Esophagus muscularis mucosa (tissue), 4 donors: ENCODE measurements at regions not wholly inside any gene's neighbourhood (a gene's known extent, or its start where the extent isn't known, plus 50 kb on each side); places are given as distances from the start of the nearest gene placed in this dataset.

Experiments used
- DNase-seq: peaks from one replicate; pipeline ENCODE4 v3.0.0-alpha.2; 2017; ENCODE audit errors: extremely low spot score
- H3K27ac ChIP-seq, 4 donors: fragments of 200-600 bp; sonication (generic); replicated peaks in 1 of 4; 1 replicate in 3 of 4; 2 replicates in 1 of 4; pipeline ENCODE4 v1.5.1; 2016 to 2019; ENCODE audit warnings: mild to moderate bottlenecking in 1 of 4
- H3K27me3 ChIP-seq, 4 donors: fragments of 200-600 bp; sonication (generic); one replicate each; pipeline versions ENCODE4 v1.5.1 to v1.6.0; 2016 to 2019
- H3K36me3 ChIP-seq, 4 donors: fragments of 200-600 bp; sonication (generic); one replicate each; pipeline ENCODE4 v1.5.1; 2016 to 2019
- H3K4me1 ChIP-seq, 4 donors: fragments of 200-600 bp; sonication (generic); one replicate each; pipeline ENCODE4 v1.5.1; 2016 to 2019
- H3K4me3 ChIP-seq, 4 donors: fragments of 200-600 bp; sonication (generic); 1 replicate in 2 of 4; 2 replicates in 2 of 4; pipeline ENCODE4 v1.5.1; 2016 to 2019; ENCODE audit warnings: mild to moderate bottlenecking in 4 of 4, moderate library complexity in 1 of 4
- H3K9me3 ChIP-seq, 4 donors: fragments of 200-600 bp; sonication (generic); 1 replicate in 3 of 4; 2 replicates in 1 of 4; pipeline ENCODE4 v1.5.1; 2016 to 2019
- EP300 ChIP-seq: sonication (generic); formaldehyde crosslinking; IDR thresholded peaks from one replicate; pipeline ENCODE4 v1.6.1; 2017; ENCODE audit warnings: antibody characterized with exemption
- POLR2A ChIP-seq: fragments of 450-650 bp; IDR thresholded peaks from one replicate; pipeline ENCODE4 v1.6.1; 2017; ENCODE audit warnings: antibody characterized with exemption, moderate library complexity, mild to moderate bottlenecking, low read depth
- POLR2AphosphoS5 ChIP-seq, 2 donors: sonication (generic); formaldehyde crosslinking; IDR thresholded peaks; one replicate each; pipeline ENCODE4 v1.6.1; 2017; ENCODE audit warnings: antibody characterized with exemption in 2 of 2
- WGBS: methylation state at CpG from one replicate; pipeline ENCODE4 v1.1.5; 2018; 5-methylcytosine and 5-hydroxymethylcytosine counted together
- intact Hi-C: fragments of 100-400 bp; cut with DNase I; formaldehyde crosslinking; loops from one replicate; pipeline ENCODE4 v1.15.1; 2023
- TF ChIP-seq, protein P1 (sequence below), 3 experiments: fragments of 200-600 bp in 2 of 3; fragments of 450-650 bp in 1 of 3; sonication (generic) in 2 of 3; IDR thresholded peaks; one replicate each; pipeline ENCODE4 v1.5.1; 2017 to 2019; ENCODE audit warnings: antibody characterized with exemption in 3 of 3, mild to moderate bottlenecking in 2 of 3, moderate library complexity in 1 of 3

DNA sequence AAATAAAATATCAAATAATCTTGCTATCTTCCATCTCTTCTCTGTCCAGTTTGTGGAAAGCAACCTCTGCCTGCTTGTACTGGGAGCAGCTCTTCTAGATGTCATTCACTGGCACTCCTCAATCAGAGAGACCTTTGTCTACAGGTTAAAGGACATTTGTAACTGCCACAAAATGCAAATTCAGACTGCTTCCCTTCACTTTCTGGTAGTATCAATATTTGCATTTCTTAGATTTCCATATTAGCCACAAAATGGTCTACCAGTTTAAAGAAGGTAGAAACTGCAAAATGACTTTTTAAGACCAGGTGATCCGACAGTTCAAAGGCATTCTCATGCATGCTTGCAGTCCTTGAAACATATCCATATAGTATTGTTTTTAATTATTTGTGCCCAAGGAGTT, 51.7 kb upstream of the RCN1 start:
- Histone ChIP-seq H3K27me3 (no peaks in the 10 kb centered on the region), H3K4me1 (no peaks in the 10 kb centered on the region), H3K9me3 (no peaks in the 10 kb centered on the region), H3K36me3 (no peaks in the 10 kb centered on the region), H3K27ac (no peak overlapping the region), H3K4me3 (no peak overlapping the region)
- DNase-seq, result no peak
- TF ChIP-seq POLR2A (no peak), POLR2AphosphoS5 (IDR thresholded peaks at IDR 0.05) (no peak), EP300 (no peak)
- TF ChIP-seq, protein P1, sequence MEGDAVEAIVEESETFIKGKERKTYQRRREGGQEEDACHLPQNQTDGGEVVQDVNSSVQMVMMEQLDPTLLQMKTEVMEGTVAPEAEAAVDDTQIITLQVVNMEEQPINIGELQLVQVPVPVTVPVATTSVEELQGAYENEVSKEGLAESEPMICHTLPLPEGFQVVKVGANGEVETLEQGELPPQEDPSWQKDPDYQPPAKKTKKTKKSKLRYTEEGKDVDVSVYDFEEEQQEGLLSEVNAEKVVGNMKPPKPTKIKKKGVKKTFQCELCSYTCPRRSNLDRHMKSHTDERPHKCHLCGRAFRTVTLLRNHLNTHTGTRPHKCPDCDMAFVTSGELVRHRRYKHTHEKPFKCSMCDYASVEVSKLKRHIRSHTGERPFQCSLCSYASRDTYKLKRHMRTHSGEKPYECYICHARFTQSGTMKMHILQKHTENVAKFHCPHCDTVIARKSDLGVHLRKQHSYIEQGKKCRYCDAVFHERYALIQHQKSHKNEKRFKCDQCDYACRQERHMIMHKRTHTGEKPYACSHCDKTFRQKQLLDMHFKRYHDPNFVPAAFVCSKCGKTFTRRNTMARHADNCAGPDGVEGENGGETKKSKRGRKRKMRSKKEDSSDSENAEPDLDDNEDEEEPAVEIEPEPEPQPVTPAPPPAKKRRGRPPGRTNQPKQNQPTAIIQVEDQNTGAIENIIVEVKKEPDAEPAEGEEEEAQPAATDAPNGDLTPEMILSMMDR (IDR thresholded peaks at IDR 0.05), result no peak
- intact Hi-C loops, result no loop called here
- WGBS, result 91% methylated on average over 1 of the region's 1 CpG

DNA sequence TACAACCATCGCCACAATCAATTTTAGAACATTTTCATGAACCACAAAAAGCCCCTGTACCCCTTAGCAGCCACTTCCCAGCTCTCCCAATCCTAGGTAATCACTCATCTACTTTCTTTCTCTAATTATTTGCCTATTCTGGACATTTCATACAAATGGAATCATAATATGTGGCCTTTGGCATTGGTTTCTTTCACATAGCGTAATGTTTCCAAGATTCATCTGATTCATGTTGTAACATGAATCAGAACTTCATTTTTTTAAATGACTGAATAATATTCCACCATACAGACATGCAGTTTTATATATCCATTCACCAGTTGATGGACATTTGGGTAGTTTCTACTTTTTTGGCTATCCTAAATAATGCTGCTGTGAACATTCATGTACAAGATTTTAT, 56.2 kb upstream of the RCN1 start:
- Histone ChIP-seq H3K9me3 (no peaks in the 10 kb centered on the region), H3K4me1 (no peaks in the 10 kb centered on the region), H3K27me3 (peaks cover 0 to 4% (median 0%) of the 10 kb centered on the region in 4 donors), H3K36me3 (no peaks in the 10 kb centered on the region), H3K27ac (no peak overlapping the region), H3K4me3 (no peak overlapping the region)
- TF ChIP-seq POLR2A, result no peak
- TF ChIP-seq POLR2AphosphoS5 (IDR thresholded peaks at IDR 0.05), result no peak
- TF ChIP-seq, protein P1 (IDR thresholded peaks at IDR 0.05), result no peak
- no peak for TF ChIP-seq EP300
- intact Hi-C loops, result no loop called here
- no peak for DNase-seq
- WGBS, result 86% methylated on average over 2 of the region's 2 CpGs

DNA sequence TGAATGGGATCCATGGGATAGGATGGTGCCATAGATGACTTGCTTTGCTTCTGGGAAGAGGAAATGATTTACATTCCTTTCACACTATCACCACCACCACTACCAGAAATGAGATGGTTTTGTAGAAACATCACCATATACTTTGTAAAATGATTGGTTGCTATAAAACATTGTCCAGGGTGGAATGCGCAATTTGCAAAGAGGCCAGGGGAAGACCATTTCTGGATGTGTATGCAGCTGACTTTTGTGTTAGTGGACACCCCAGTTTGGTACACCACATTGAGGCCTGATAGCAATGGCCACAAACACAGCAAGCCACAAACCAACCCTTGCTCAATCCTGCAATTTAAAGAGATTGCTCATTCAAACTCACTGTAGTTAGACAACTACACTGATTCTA, 56.7 kb upstream of the RCN1 start:
- no peak overlapping the region for H3K27ac ChIP-seq
- no peaks in the 10 kb centered on the region for H3K4me1 ChIP-seq
- no peak overlapping the region for H3K4me3 ChIP-seq
- peaks cover 0 to 4% (median 0%) of the 10 kb centered on the region in 4 donors for H3K27me3 ChIP-seq
- TF ChIP-seq POLR2AphosphoS5 (IDR thresholded peaks at IDR 0.05) (no peak), POLR2A (no peak), EP300 (no peak)
- TF ChIP-seq, protein P1 (IDR thresholded peaks at IDR 0.05), result no peak
- WGBS, result 91% methylated on average over 1 of the region's 1 CpG
- H3K36me3 ChIP-seq, result no peaks in the 10 kb centered on the region
- no peak for DNase-seq
- intact Hi-C loops, result no loop called here
- no peaks in the 10 kb centered on the region for H3K9me3 ChIP-seq

DNA sequence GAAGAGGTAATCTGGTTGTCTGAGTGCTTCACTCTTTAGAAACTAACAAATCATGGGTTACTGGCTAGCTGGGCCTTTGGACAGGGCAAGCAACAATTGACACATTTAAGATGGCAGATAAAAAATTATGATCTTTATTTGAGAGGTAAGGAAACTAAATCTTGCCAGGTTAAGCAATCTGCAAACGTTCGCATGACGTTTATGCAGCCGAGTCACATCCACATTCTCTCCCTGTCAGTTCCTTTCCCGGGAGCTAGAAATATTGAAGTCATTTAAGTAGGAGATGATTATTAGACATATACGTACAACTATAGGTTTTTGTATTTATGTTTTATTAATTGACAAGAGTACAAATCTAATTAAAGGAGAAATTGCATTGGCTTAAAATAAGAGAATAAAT, 57.4 kb upstream of the RCN1 start:
- Histone ChIP-seq H3K4me3 (no peak overlapping the region), H3K27me3 (peaks cover 0 to 4% (median 0%) of the 10 kb centered on the region in 4 donors), H3K27ac (no peak overlapping the region), H3K4me1 (no peaks in the 10 kb centered on the region), H3K9me3 (no peaks in the 10 kb centered on the region), H3K36me3 (no peaks in the 10 kb centered on the region)
- no peak for TF ChIP-seq EP300
- no peak for DNase-seq
- intact Hi-C loops, result no loop called here
- 83% methylated on average over 6 of the region's 6 CpGs for WGBS

DNA sequence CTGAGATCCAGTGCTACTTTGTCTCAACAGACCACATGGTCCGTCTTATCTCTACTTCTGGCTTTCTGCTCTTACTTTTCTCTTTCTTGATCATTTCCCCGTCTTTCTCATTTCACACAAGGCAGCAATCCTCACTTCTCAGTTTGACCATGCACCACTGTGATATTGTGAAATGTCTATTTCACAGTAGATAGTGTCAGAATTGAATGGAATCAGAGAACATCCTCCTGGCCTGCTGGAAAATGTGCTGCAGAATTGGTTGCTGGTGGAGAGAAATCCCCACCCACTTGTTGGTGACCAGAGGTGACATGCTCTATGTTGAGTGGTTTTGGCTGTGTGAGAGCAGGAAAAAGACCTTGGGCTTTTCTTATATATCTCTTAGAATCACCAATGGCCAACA, 57.8 kb upstream of the RCN1 start:
- intact Hi-C loops, result no loop called here
- no peaks in the 10 kb centered on the region for H3K36me3 ChIP-seq
- H3K27ac ChIP-seq, result no peak overlapping the region
- TF ChIP-seq EP300 (no peak), POLR2AphosphoS5 (IDR thresholded peaks at IDR 0.05) (no peak), POLR2A (no peak)
- TF ChIP-seq, protein P1 (IDR thresholded peaks at IDR 0.05), result no peak
- H3K4me3 ChIP-seq, result no peak overlapping the region
- peaks cover 0 to 4% (median 0%) of the 10 kb centered on the region in 4 donors for H3K27me3 ChIP-seq
- DNase-seq, result no peak
- H3K4me1 ChIP-seq, result no peaks in the 10 kb centered on the region
- no peaks in the 10 kb centered on the region for H3K9me3 ChIP-seq
- 58% methylated on average over 2 of the region's 2 CpGs for WGBS
